Astrocyte of the cerebellum (primary cell): ENCODE measurements at regions not wholly inside any gene's neighbourhood (a gene's known extent, or its start where the extent isn't known, plus 50 kb on each side); places are given as distances from the start of the nearest gene placed in this dataset.
A peak's percentile ranks its signal among the peaks of the same experiment; 100 is the strongest.

Source experiments
- DNase-seq: peaks from one replicate; pipeline ENCODE4 v3.0.0-alpha.2; 2011; ENCODE audit warnings: low read depth
- H3K4me3 ChIP-seq: 2 replicates; pipeline ENCODE4 v1.5.1; 2011; ENCODE audit warnings: mild to moderate bottlenecking, low read depth, low read length, moderate library complexity
- in situ Hi-C: cut with HindIII; loops from 2 replicates; pipeline ENCODE4 v1.10.0; 2017; ENCODE audit warnings: low sequenced_read_pairs
- TF ChIP-seq, protein P1 (sequence below): IDR thresholded peaks from 2 replicates; pipeline ENCODE4 v1.5.1; 2012; ENCODE audit warnings: low read length, low read depth, moderate library complexity, mild to moderate bottlenecking; ENCODE audit errors: missing control alignments

DNA sequence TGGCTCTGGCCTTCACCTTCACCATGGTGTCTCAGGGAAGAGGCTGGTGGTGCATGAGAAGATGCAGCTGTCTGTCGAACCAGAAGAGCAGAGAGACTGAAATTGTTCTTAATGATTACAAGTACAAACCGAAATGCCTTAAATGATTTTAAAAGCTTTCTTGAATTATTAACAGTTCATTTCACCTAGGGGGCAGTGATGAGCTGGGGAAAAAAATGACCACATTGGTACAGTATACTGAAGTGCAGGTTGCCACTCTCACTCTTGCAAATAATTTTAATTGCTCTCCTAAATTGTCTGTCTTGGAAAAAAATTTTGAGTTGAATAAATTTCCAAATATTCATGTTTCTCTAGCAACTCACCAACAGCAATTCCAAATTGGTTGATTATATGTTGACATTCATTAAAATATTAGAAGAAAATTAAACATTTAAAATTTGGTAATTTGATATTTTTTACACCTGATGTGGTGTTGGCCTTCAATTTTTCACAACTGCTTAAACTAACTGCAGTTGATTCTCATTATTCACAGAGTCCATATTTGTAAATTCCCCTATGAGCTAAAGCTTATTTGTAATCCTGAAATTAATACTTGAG is 692.6 kb downstream of the ZWINT start:
- no peak for DNase-seq
- in situ Hi-C loops: no loop called here
- H3K4me3 ChIP-seq: no peak overlapping the region
- TF ChIP-seq, protein P1, sequence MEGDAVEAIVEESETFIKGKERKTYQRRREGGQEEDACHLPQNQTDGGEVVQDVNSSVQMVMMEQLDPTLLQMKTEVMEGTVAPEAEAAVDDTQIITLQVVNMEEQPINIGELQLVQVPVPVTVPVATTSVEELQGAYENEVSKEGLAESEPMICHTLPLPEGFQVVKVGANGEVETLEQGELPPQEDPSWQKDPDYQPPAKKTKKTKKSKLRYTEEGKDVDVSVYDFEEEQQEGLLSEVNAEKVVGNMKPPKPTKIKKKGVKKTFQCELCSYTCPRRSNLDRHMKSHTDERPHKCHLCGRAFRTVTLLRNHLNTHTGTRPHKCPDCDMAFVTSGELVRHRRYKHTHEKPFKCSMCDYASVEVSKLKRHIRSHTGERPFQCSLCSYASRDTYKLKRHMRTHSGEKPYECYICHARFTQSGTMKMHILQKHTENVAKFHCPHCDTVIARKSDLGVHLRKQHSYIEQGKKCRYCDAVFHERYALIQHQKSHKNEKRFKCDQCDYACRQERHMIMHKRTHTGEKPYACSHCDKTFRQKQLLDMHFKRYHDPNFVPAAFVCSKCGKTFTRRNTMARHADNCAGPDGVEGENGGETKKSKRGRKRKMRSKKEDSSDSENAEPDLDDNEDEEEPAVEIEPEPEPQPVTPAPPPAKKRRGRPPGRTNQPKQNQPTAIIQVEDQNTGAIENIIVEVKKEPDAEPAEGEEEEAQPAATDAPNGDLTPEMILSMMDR: no peak

DNA sequence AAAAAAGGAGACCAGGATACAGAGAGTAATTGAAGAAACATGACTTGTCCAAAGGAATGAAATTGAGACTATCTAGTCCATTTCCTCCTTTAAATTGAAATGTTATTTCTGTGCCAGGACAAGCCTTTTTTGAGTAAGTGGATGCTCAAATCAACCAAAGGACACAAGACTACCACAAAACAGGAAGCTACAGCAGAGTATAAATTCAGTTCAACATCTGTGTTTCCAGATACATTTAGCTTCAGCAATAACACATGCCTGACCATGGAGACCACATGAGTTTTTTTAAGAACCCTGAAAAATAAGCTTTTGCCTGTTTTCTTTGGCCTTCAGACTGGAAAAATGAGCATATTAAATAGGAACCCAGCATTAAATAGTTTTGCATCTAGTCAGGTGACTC is 707.5 kb downstream of the ZWINT start:
- DNase-seq: no peak
- H3K4me3 ChIP-seq: no peak overlapping the region
- TF ChIP-seq, protein P1: no peak
- in situ Hi-C loops: no loop called here

DNA sequence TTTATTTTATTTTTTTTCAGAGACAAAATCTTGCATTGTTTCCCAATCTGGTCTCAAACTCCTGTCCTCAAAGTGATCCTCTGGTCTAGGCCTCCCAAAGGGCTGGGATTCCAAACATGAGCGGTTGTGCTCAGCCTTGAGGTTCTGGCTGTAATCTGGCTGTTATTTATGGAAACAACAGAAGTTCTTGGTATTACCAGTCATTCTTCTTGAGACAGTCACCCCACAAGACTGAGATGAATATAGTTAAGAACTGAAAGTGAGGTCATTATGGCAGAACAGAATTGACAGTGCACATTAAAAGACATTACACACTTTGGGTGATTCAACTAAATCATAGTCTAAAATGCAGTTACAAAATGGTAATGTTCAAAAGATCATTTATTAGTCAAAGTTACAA is 719.5 kb downstream of the ZWINT start:
- TF ChIP-seq, protein P1: no peak
- H3K4me3 ChIP-seq: no peak overlapping the region
- in situ Hi-C loops: no loop called here
- DNase-seq: no peak

- peak; percentile 22 for DNase-seq
- H3K4me3 ChIP-seq: peak overlapping the region; percentile 66
- TF ChIP-seq, protein P1: peak; percentile 78
- in situ Hi-C loops: no loop called here
Observed at GRCh38 chr10:55631071-55631654, 729.9 kb downstream of the ZWINT start.

DNA sequence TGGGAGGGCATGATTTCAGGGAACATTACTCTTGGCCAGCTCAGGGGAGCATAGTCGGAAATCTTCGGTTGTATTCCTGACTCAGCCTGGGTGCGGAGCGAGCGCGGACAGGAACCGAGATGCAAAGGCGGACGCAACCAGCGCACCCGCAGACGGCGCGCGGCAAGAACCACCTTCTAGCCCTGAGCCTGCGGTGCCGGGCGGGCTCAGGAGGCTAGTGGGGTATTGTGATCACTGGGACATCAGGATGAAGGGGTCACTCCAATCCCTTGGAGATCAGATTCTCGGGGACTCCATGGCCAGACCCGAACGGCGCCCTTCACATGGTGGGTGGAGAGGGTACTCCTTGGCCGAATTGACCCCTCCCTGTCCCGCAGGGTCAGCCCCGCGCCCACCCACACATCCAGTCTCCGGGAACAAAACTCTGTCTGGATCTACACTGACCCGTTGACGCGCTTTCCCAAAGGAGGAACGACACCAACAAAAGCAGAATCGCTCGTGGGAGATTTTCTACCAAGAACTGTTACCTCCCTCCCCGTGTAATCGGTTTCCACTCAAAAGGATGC is 730.5 kb downstream of the ZWINT start:
- H3K4me3 ChIP-seq: peak overlapping the region; percentile 66
- TF ChIP-seq, protein P1: no peak
- DNase-seq: no peak
- in situ Hi-C loops: no loop called here

DNA sequence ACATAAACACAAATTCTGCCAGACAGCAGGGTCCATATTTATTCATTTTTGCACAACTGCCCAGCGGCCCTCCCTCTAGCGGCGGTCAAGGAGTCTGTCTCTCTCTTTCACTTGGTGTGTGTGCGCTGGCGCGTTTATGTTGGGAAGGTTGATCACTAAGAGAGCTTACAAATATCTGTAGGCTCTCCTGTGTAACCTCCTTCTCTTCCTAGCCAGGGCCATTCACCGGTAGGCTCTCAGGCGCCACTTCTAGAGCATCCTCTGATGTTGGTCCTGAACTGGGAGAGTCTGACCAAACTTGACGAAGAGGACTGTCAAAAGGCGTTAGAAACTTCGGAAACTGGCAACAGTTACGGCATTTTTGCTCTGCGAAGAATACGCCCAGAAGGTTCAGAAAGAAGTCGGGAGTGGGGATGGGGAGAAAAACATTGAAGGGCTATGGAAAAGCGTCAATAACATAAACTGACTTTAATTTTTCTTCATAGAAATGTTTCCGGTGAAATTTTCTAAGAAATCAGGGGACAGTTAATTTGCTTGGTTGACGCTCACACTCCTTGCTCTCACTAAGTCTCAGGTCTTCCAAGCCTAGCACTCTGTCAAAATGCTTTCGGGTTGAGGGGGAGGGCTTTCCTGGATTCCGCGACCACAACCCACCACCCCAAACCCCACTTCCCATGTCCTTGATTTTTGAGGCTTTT is 731.1 kb downstream of the ZWINT start:
- peak overlapping the region; percentile 66 for H3K4me3 ChIP-seq
- in situ Hi-C loops: no loop called here
- peak; percentile 65 for DNase-seq
- TF ChIP-seq, protein P1: peak; percentile 89
